ENCODE measurements at regions not wholly inside any gene's neighbourhood (a gene's known extent, or its start where the extent isn't known, plus 50 kb on each side); places are given as distances from the start of the nearest gene placed in this dataset.

GRCh38 chr10:83037653-83038052, 1101.7 kb upstream of the GHITM start:
- DNase-seq = no peak

DNA sequence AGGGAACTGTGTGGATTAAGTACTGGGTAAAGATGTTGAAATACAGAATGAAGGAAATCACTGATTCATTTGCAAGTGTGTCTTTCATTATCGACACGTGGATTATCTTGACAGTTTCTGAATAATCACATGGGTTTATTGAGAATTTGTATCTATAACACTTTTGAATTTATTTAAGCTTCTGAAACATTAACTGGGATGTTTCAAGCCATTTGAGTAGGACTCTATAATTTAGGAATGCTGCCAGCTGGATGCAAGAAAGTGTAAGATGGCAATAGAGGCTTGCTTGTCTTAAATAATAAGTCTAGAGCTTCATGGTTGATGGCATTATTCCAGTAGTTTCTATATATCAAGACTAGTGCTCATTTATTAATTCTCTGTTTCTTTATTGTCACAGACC, 1100.7 kb upstream of the GHITM start:
- no peak for DNase-seq

DNA sequence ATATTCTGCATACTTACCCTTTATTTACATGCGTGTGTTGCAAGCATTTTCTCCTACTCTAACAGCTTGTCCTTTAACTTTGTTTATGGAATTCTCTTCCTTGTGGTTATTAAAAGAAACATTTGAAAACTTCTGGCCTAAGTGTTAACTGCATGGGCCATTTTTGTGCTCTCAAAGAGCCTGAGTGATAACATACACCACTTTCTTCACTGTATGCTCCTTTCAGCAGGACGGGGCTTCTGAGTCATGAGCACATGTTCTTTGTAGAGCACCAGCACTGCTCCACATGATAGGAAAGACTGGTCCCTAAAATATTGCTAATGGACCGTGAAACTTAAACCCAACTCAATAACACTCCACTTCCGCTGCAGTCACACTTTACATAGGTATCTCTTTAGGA, 1093.6 kb upstream of the GHITM start:
- DNase-seq = no peak

GRCh38 chr10:83050815-83051214, 1088.5 kb upstream of the GHITM start:
- DNase-seq = no peak

- no peak for DNase-seq
Observed at GRCh38 chr10:83062871-83063270, 1076.4 kb upstream of the GHITM start.

DNA sequence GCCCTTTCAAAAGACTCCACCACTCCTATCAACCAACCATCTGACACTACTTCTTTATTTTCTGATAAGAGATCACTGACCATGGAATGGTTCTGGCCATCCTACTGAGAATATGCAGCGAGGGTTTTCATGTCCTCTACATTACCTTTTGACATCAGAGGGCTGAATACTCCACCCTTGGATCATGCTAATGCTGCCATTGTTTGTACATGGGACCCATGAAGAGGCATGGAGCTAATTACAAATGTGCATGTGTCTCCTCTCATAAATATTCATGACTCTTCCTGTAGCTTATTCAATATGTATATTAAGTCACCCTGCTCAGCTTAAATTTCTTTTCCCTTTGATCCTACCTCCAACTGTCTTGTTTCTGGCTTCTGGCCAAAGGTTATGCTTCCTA, 1065.8 kb upstream of the GHITM start:
- DNase-seq = no peak

DNA sequence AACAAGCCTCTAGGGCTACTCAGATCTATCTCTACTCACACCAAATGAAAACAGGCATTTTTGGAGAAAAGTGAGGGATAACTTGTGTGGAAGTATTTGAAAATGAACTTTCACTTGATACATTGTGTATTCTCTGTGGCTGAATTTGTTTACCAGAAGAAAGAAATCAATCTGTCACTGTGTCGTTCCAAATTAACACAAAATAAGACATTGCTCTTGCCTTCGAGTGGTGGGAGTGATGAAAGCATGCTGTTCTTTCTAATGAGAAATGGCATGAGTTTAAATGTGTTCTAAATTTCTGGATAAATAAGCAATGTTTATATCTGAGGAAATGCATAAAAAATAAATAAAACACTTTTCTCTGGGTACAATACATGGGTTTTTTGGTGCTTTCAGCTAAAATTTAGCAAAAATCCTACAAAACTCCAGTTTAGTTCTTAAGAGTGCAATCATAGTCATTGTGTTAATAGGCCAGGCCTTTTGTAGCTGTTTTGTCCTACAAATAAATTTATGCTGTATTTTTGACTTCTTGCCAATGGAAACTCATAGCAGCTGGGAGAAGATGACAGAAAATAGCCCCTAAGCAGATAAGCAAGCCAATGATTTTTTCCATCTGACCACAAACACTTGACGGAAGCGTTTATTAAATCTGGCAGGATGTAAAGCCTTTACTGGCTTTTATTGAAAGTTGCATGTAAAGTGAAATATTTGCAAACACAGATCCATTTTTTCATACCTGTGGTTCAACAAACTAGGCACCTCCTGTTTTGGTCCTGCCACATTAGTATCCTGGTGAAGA, 1064.1 kb upstream of the GHITM start:
- no peak for DNase-seq

DNA sequence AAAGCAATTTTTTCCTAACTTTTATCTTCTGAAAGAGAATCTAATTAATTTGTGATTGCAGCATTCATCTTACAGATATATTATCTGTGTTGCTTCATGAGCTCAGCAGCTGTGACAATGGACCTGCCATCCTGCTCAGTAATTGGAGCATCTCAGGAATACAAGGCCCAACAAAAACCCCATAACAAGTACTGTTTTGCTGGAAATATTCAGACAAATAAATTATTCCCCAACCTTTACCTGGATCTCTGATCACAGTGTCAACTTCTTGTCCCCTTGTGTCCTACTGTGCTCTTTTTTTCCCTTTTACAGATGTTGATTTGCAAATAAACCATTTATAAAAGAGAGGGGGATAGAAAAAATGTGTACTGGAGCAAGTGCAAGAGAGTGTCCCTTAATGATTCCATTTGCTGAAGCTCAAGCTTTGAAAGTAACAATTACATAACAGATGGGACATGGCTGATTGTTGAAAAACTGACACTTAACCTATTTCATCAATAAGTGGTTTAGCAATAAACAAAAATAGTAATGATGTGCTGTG, 1063.4 kb upstream of the GHITM start:
- no peak for DNase-seq

- DNase-seq = no peak
Observed at GRCh38 chr10:83076443-83076842, 1062.9 kb upstream of the GHITM start.

- DNase-seq = no peak
Observed at GRCh38 chr10:83078160-83078559, 1061.1 kb upstream of the GHITM start.

- DNase-seq = no peak
Observed at GRCh38 chr10:83078645-83079044, 1060.7 kb upstream of the GHITM start.

DNA sequence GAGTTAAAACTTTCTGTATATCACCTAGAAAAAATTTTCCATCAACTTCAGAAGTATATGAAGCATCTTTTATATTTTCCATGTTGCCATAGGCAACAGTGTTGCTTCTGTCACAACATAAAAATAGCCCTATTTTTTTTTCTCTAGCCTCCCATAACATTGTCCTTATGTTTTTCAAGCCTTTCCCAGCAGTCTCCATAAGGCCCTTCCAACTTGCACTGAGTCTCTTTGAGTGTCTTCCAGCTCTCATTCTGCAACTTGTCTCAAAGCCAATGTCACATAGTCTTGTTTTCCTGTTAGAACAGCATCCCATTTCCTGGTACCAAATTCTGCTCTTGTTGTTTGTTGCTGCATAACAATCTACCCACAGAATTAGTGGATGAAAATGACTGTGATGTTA, 1055.5 kb upstream of the GHITM start:
- DNase-seq = no peak

DNA sequence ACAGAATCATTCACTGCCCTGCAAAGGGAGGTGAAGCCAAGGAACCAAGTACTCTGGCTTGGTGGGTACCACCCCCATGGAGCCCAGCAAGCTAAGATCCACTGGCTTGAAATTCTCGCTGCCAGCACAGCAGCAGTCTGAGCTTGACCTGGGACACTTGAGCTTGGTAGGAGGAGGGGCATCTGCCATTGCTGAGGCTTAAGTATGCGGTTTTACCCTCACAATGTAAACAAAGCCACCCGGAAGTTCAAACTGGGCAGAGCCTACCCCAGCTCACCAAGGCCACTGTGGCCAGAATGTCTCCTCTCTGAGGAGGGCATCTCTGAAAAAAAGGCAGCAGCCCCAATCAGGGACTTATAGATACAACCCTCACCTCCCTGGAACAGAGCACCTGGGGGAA, 1050.0 kb upstream of the GHITM start:
- no peak for DNase-seq

DNA sequence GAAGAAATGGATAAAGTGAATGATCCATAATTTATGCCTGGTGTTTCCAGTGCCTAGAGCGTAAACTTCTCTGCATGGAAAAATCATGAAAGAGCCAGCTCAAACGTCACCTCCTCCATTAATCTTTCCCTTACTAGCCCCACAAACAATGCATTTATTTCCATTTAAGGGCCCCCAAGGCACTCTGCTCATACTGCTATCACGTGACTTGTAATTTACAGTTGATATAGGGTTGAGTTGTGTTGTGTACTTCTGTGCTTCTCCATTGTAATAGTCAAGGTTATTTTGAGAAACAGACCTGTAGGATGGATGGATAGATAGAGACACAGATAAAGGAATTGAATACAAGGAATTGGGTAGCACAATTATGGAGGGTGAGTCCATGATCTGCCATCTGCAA, 1034.7 kb upstream of the GHITM start:
- no peak for DNase-seq

- DNase-seq = no peak
Observed at GRCh38 chr10:83108565-83109333, 1030.6 kb upstream of the GHITM start.

DNA sequence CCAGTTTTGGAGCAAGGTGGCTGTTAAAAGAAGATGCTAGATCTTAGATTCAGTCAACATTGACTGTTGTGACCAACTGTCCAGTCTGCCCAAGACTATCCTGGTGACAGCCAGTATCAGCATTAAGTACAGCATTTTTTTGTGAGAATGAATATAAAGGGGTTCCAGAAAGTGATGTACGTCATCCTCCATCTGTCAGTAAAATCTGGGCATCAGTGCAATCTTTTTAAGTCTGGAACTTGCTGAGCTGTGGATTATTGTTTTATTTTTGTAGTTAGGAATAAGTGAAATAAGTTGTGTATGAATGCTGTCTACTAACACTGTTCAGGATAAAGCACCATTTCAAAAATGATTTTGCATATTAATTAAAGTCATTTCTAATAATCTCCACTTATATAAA, 1020.0 kb upstream of the GHITM start:
- no peak for DNase-seq

DNA sequence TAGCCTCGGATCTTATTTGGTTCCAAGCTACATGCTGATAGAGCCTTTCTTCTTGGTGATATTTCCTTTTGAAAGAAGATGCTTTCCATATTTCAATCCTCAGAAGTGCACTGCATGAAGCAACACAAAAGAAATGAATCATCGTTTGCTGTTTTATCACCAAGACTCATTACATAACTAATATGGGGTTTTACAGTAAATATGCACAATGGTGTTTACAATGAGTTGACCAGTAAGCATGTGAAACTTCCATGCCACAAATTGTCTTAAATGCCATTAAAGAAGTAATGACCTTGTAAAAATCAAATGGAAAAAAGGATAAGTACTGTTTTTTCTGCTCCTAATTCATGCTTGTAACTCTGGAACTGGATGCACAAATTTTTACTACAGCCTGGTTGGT, 1017.0 kb upstream of the GHITM start:
- DNase-seq = no peak

DNA sequence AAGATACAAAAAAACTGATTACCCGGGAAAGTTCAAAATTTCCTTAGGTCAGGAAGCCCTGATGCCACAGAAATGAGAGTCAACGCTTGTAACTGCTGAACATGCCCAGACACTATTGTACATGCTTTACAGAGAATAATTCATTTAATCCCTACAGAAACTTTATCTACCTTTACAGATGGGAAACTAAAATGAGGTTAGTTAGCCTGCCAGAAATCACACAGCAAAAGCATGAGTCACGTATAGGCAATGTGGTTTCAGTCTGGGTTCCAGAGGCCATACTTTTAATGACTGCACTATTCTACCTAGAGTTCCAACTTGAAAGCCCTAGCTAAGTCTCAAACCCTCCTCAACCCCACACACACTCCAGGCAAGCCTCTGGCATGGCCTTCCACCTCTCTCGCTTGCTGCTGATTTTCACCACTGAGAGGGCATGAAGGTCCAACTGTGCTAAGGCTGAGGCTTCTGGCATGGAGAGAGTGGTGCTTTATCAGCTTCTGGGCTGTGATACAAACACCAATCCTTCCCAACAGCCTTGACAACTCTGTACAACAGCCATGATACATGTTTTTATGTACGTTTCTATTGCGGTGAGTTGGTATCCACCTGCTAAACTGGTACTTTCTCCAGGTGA, 1011.2 kb upstream of the GHITM start:
- no peak for DNase-seq

DNA sequence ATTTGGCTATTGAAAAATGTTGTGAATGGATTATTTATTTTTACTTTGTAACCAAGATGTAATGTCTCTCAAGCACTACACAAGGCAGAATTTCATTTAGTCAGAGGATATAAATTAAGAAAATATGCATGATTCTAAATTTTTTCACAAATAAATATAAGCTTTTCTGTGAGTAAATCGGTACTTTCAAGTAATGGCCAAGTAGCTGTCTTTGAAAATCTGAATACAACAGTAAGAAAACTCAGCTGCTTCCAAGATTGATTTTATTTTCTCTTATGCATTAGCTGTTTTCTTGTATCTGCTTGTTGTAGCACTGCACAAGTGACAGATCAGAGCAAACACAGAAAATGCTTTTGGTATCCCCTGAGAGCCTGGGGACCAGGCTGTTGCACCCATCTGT, 998.5 kb upstream of the GHITM start:
- DNase-seq = no peak

DNA sequence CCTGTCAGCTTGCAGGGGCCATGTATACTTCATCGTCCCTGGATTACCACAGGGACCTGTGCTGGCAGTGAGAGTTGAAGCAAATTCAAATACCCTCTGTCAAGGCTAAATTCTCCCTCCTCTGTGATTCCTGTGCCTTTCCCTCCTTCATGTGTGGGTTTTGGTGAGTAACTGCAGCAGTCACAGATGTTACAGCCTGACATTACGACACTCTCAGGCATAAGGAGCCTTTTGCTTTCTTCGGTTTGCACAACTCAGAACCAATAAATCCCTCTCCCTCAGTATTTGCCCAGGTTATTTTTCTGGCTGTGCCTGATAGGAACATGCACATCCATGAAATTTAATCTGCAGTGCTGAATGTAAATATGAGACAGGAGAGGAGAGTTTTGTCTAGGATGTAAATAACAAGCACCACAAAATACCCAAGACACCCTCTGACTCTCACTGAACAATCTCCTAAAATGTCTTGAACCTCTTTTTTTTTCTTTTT, 997.2 kb upstream of the GHITM start:
- DNase-seq = no peak

DNA sequence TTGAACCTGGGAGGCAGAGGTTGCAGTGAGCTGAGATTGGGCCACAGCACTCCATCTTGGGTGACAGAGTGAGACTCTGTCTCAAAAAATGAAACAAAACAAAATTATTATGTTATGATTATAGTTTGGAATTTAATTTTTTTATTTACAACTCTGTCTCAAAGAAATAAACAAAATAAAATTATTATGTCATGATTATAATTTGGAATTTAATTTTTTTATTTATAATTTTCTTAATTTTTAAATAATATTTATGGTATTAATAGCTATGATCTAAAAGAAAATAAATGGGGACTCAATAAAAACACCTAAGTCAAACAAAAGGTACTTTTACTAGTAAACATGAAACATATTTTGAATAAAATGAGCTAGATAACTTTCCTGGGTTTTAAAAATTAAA, 994.8 kb upstream of the GHITM start:
- DNase-seq = no peak

DNA sequence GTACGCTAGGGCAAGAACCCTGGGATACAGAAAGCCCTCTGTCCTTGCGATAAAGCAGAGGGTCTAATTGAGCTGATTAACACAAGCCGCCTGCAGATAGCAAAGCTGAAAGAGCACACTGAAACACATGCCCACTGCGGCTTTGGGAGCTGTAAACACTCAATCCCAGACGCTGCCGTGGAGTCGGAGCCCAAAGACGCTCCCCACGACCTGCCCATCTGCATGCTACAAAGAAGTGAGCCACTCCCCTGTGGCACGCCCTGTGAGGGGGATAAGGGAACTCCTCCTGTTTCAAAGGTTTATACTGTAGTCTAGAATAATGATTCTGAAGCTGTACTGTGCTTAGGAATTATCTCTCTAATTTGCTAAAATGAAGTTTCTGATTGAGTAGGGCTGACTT, 985.6 kb upstream of the GHITM start:
- no peak for DNase-seq

DNA sequence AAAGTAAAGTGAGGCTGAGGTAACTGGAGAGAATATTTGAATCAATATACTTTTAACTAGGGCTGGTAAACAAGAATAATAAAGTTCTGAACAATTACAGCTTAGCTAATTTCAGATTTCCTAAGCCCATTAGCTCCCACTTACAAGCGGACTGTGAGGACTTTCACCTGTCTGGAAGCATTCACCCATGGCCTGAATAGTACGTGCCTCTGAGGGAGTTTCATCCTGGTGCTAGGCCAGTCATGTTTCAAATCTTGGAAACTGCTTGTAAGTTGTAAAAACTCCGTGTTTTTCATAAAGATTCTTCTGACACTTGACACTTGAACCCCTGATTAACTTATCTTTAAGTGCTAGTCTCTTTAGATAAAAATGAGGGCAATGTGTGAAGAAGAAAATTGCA, 975.2 kb upstream of the GHITM start:
- DNase-seq = no peak

- no peak for DNase-seq
Observed at GRCh38 chr10:83165265-83165664, 974.0 kb upstream of the GHITM start.
